ENCODE measurements at regions not wholly inside any gene's neighbourhood (a gene's known extent, or its start where the extent isn't known, plus 50 kb on each side); places are given as distances from the start of the nearest gene placed in this dataset.

GRCh38 chr12:71000255-71000654, 79.7 kb upstream of the PTPRR start:
- WGBS (ENCODE audit: insufficient coverage): no CpG with 5 or more reads among the region's 2 CpGs
- Histone ChIP-seq H3K4me1 (ENCODE audit: control insufficient read depth, insufficient read depth, low read length) (no peaks in the 10 kb centered on the region), H3K27me3 (ENCODE audit: control insufficient read depth, insufficient read depth, low read length) (no peaks in the 10 kb centered on the region), H3K9me3 (replicated peaks; ENCODE audit: control insufficient read depth, low read depth, low read length) (no peaks in the 10 kb centered on the region), H3K36me3 (ENCODE audit: control insufficient read depth, insufficient read depth, low read length) (no peaks in the 10 kb centered on the region), H3K4me3 (ENCODE audit: low read length) (no peak overlapping the region), H3K27ac (ENCODE audit: low read length) (no peak overlapping the region)
- DNase-seq: no peak

DNA sequence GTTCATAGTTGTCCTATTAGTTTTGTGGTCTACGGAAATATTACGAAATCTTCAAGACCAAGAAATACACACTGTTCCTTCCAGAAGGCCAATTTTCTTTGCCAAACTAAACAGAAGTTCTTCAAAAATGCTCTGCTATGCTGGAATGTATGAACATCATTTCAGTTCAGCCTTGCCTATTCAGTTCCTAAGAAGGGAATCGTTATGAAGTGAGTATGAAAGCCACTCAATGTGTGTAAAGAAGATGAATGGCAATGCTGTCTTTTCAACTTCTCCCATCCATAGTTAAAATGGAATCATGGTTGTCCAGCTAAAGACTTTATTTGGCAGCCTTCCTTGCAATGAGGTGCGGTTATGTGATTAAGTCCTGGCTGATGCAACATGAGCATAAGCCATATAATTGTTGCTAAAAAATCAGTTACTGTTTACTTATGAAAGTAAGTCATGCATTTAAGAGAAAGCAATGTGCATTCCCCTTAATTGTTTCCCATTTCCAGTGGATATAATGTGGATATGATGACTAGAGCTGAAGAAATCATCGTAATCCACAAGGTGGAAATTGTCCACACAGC, 73.8 kb upstream of the PTPRR start:
- peak; percentile 94 for DNase-seq
- H3K4me3 ChIP-seq (ENCODE audit: low read length): no peak overlapping the region
- no peaks in the 10 kb centered on the region for H3K36me3 ChIP-seq (ENCODE audit: control insufficient read depth, insufficient read depth, low read length)

DNA sequence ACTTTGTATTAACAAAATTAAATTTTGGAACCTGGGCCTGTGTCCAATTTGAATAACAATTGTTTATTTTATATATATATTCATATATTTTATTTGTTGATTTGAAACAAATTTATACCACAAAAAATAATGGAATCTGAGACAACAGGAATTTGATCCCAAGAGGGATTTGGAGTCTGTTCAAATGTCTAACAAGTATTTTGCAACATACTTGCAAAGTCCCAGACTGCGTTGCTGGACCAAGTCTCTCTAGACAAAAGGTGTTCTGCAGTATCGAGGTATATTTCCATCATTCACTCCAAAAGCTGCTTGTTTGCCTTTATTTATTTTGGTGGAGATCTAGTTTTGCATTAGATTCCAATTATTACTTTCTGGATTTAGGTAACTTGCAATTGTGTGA, 68.7 kb upstream of the PTPRR start:
- H3K27ac ChIP-seq (ENCODE audit: low read length): no peak overlapping the region
- WGBS (ENCODE audit: insufficient coverage): 60% methylated on average over 1 of the region's 2 CpGs

More for the DNA sequence above, 73.8 kb upstream of the PTPRR start:
- H3K27ac ChIP-seq (ENCODE audit: low read length): peak overlapping the region; percentile 57
- no peaks in the 10 kb centered on the region for H3K4me1 ChIP-seq (ENCODE audit: control insufficient read depth, insufficient read depth, low read length)
- H3K27me3 ChIP-seq (ENCODE audit: control insufficient read depth, insufficient read depth, low read length): no peaks in the 10 kb centered on the region
- no CpG with 5 or more reads among the region's 5 CpGs for WGBS (ENCODE audit: insufficient coverage)
- no peaks in the 10 kb centered on the region for H3K9me3 ChIP-seq (replicated peaks; ENCODE audit: control insufficient read depth, low read depth, low read length)

DNA sequence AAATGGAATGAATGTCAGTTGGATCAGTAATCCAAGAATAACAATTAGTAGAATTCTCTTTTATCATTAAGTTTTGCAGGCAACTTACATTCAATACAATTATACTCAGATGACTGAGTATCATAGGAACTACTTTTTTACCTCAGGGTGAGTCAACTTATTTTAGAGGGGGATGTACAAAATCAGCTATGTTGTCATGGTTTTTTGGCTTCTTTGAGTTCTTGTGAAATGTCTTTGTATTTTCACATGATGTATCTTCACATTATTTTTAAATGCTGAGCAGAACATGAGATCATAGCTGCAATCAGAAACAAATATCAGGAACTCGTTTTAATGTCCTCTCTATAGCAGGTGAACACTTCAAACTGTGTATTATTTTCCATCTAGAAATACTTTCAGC, 65.3 kb upstream of the PTPRR start:
- peak; percentile 20 for DNase-seq
- 50% methylated on average over 1 of the region's 1 CpG for WGBS (ENCODE audit: insufficient coverage)
- no peaks in the 10 kb centered on the region for H3K36me3 ChIP-seq (ENCODE audit: control insufficient read depth, insufficient read depth, low read length)
- no peaks in the 10 kb centered on the region for H3K4me1 ChIP-seq (ENCODE audit: control insufficient read depth, insufficient read depth, low read length)
- H3K27ac ChIP-seq (ENCODE audit: low read length): no peak overlapping the region
- no peaks in the 10 kb centered on the region for H3K9me3 ChIP-seq (replicated peaks; ENCODE audit: control insufficient read depth, low read depth, low read length)
- H3K4me3 ChIP-seq (ENCODE audit: low read length): no peak overlapping the region
- no peaks in the 10 kb centered on the region for H3K27me3 ChIP-seq (ENCODE audit: control insufficient read depth, insufficient read depth, low read length)

More for the DNA sequence above, 68.7 kb upstream of the PTPRR start:
- Histone ChIP-seq H3K4me1 (ENCODE audit: control insufficient read depth, insufficient read depth, low read length) (no peaks in the 10 kb centered on the region), H3K9me3 (replicated peaks; ENCODE audit: control insufficient read depth, low read depth, low read length) (no peaks in the 10 kb centered on the region), H3K4me3 (ENCODE audit: low read length) (no peak overlapping the region), H3K36me3 (ENCODE audit: control insufficient read depth, insufficient read depth, low read length) (no peaks in the 10 kb centered on the region), H3K27me3 (ENCODE audit: control insufficient read depth, insufficient read depth, low read length) (no peaks in the 10 kb centered on the region)
- no peak for DNase-seq

GRCh38 chr12:70983692-70984091, 63.2 kb upstream of the PTPRR start:
- 100% methylated on average over 1 of the region's 4 CpGs for WGBS (ENCODE audit: insufficient coverage)
- DNase-seq: no peak
- H3K27ac ChIP-seq (ENCODE audit: low read length): no peak overlapping the region
- no peaks in the 10 kb centered on the region for H3K27me3 ChIP-seq (ENCODE audit: control insufficient read depth, insufficient read depth, low read length)
- no peaks in the 10 kb centered on the region for H3K4me1 ChIP-seq (ENCODE audit: control insufficient read depth, insufficient read depth, low read length)
- H3K4me3 ChIP-seq (ENCODE audit: low read length): no peak overlapping the region
- no peaks in the 10 kb centered on the region for H3K9me3 ChIP-seq (replicated peaks; ENCODE audit: control insufficient read depth, low read depth, low read length)
- H3K36me3 ChIP-seq (ENCODE audit: control insufficient read depth, insufficient read depth, low read length): no peaks in the 10 kb centered on the region

- H3K4me3 ChIP-seq (ENCODE audit: low read length): no peak overlapping the region
- no peak for DNase-seq
- H3K9me3 ChIP-seq (replicated peaks; ENCODE audit: control insufficient read depth, low read depth, low read length): no peaks in the 10 kb centered on the region
- H3K27me3 ChIP-seq (ENCODE audit: control insufficient read depth, insufficient read depth, low read length): no peaks in the 10 kb centered on the region
- 86% methylated on average over 1 of the region's 2 CpGs for WGBS (ENCODE audit: insufficient coverage)
- H3K36me3 ChIP-seq (ENCODE audit: control insufficient read depth, insufficient read depth, low read length): no peaks in the 10 kb centered on the region
- no peak overlapping the region for H3K27ac ChIP-seq (ENCODE audit: low read length)
- no peaks in the 10 kb centered on the region for H3K4me1 ChIP-seq (ENCODE audit: control insufficient read depth, insufficient read depth, low read length)
Measured at GRCh38 chr12:70982991-70983390, 62.5 kb upstream of the PTPRR start.

- Histone ChIP-seq H3K9me3 (replicated peaks; ENCODE audit: control insufficient read depth, low read depth, low read length) (no peaks in the 10 kb centered on the region), H3K4me1 (ENCODE audit: control insufficient read depth, insufficient read depth, low read length) (no peaks in the 10 kb centered on the region), H3K36me3 (ENCODE audit: control insufficient read depth, insufficient read depth, low read length) (no peaks in the 10 kb centered on the region), H3K27me3 (ENCODE audit: control insufficient read depth, insufficient read depth, low read length) (no peaks in the 10 kb centered on the region), H3K4me3 (ENCODE audit: low read length) (no peak overlapping the region), H3K27ac (ENCODE audit: low read length) (no peak overlapping the region)
- no peak for DNase-seq
- no CpG with 5 or more reads among the region's 2 CpGs for WGBS (ENCODE audit: insufficient coverage)
Measured at GRCh38 chr12:70982286-70982685, 61.7 kb upstream of the PTPRR start.

- Histone ChIP-seq H3K4me3 (ENCODE audit: low read length) (no peak overlapping the region), H3K9me3 (replicated peaks; ENCODE audit: control insufficient read depth, low read depth, low read length) (no peaks in the 10 kb centered on the region), H3K36me3 (ENCODE audit: control insufficient read depth, insufficient read depth, low read length) (no peaks in the 10 kb centered on the region), H3K27me3 (ENCODE audit: control insufficient read depth, insufficient read depth, low read length) (no peaks in the 10 kb centered on the region), H3K4me1 (ENCODE audit: control insufficient read depth, insufficient read depth, low read length) (no peaks in the 10 kb centered on the region), H3K27ac (ENCODE audit: low read length) (no peak overlapping the region)
- peak; percentile 91 for DNase-seq
- WGBS (ENCODE audit: insufficient coverage): 25% methylated on average over 1 of the region's 3 CpGs
Measured at GRCh38 chr12:70971001-70971794, 50.7 kb upstream of the PTPRR start.

Data from muscle of leg (tissue), 3 donors.